Urinary bladder (tissue), 3 donors: ENCODE measurements at regions not wholly inside any gene's neighbourhood (a gene's known extent, or its start where the extent isn't known, plus 50 kb on each side); places are given as distances from the start of the nearest gene placed in this dataset.

ENCODE experiments used
- DNase-seq: peaks from one replicate; pipeline ENCODE4 v3.0.0-alpha.2; 2015; ENCODE audit errors: extremely low spot score
- H3K27ac ChIP-seq: one replicate; pipeline ENCODE4 v1.5.1; 2013; ENCODE audit warnings: low read depth, mild to moderate bottlenecking, moderate library complexity
- H3K36me3 ChIP-seq: one replicate; pipeline ENCODE4 v1.6.1; 2013; ENCODE audit warnings: mild to moderate bottlenecking, moderate library complexity; ENCODE audit not compliant: insufficient read depth
- H3K4me1 ChIP-seq: one replicate; pipeline ENCODE4 v1.6.1; 2013; ENCODE audit warnings: mild to moderate bottlenecking, moderate library complexity; ENCODE audit not compliant: insufficient read depth
- H3K4me3 ChIP-seq: one replicate; pipeline ENCODE4 v1.5.1; 2013; ENCODE audit warnings: low read depth, low read length
- WGBS: extraction: QIAGEN DNeasy Blood & Tissue Kit; methylation state at CpG from one replicate; pipeline ENCODE4 v1.1.7; 2013; 5-methylcytosine and 5-hydroxymethylcytosine counted together
- donor health status: healthy with polysubstance abuse.
- donor health status: healthy.

DNA sequence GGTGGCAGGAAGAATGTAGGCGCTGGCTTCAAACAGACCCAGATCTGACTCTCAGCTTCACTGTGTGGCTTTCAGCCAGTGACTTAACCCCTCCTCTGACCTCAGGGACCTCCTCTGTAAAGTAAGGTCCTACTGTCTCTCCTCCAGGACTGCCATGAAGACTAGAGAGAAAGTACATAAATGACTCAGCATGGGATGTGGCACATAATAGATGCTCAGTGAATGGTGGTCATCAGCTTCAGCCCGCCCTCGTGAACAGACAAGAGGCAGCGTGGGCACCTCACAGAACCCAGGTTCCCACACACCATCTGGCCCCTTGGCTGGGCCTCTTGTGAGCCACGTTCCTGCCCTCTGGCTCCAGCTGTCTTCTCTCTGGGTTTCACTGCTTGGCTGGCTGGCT, 126.0 kb downstream of the SYF2 start:
- H3K36me3 ChIP-seq, result no peaks in the 10 kb centered on the region
- H3K27ac ChIP-seq, result no peak overlapping the region
- DNase-seq, result no peak
- no peak overlapping the region for H3K4me3 ChIP-seq
- 59% methylated on average over 5 of the region's 5 CpGs for WGBS
- H3K4me1 ChIP-seq, result no peaks in the 10 kb centered on the region

DNA sequence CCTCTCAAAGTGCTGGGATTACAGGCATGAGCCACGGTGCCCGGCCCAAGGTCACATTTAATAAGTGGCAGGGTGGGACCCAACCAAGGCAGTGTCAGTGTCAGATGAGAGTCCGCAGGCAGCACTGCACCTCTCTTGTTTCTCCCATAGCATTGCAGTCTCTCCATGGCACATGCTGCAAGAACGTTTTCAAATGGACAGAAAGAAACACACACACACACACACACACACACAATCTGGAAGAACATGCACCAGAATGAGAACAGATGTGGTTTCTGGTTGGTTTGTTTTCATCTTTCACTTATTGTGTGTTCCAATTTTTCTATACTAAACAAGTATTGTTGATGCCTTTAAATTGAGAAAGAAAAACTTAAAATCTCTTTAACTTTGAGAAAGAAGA, 126.5 kb downstream of the SYF2 start:
- DNase-seq, result no peak
- 68% methylated on average over 4 of the region's 4 CpGs for WGBS

DNA sequence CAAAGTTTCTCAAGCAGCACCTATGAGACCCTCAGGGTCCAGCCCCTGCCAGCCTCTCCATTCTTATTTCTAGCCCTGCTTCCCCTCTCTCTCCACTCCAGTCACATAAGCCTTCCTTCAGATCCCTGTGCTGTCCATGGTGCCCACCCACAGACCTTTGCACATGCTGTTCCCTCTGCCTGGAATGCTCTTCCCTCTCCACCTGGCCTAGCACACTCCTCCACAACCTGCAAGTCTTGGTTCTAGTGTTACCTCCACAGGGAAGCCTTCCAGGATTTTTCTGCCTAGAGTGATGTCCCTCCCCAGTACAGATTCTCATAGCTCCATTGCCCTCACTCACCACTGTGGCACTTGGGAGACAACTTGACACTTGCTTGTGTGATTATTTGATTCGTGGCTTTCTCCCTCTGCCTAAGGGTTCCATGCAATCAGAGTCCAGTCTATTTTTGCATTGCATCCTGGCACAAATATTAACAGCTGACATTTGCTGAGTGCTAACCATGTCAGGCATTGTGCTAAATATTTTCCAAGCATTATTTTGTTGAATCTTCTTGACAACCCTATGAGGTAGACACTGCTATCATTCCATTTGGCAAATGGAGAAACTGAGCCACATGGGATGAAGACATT, 127.3 kb downstream of the SYF2 start:
- Histone ChIP-seq H3K4me1 (no peaks in the 10 kb centered on the region), H3K36me3 (no peaks in the 10 kb centered on the region), H3K4me3 (no peak overlapping the region), H3K27ac (no peak overlapping the region)
- 53% methylated on average over 1 of the region's 1 CpG for WGBS
- DNase-seq, result no peak

More for the DNA sequence above, 126.5 kb downstream of the SYF2 start:
- Histone ChIP-seq H3K27ac (no peak overlapping the region), H3K36me3 (no peaks in the 10 kb centered on the region), H3K4me1 (no peaks in the 10 kb centered on the region), H3K4me3 (no peak overlapping the region)

- no peak overlapping the region for H3K4me3 ChIP-seq
- H3K27ac ChIP-seq, result no peak overlapping the region
- H3K36me3 ChIP-seq, result no peaks in the 10 kb centered on the region
- no peaks in the 10 kb centered on the region for H3K4me1 ChIP-seq
- DNase-seq, result no peak
- 53% methylated on average over 10 of the region's 10 CpGs for WGBS
Observed at GRCh38 chr1:25103164-25103795, 129.0 kb downstream of the SYF2 start.

DNA sequence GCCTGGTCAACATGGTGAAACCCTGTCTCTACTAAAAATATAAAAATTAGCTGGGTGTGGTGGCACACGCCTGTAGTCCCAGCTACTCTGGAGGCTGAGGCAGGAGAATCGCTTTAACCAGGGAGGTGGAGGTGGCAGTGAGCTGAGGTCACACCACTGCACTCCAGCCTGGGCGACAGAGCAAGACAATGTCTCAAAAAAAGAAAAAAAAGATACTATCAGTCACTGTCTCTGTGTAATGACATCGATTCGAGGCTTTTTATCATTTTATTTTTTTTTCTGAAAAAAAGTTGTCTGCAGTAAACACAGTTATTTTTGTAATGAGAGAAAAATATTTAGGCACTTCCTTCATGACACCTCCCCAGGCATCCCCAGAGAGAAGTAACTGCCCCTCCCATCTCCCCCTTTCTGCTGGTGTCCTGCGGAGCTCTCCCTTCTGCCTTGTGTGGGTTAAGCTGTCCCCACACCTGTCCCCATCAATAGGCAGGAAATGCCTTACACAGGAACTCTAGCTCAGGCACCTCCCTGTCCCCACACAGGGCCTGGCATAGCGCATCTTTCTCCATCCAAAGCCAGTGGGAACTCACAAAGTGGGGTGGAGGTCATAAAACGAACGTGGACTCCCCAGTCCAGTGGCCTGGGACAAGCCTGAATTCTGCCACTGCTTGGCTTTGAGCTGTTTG, 132.0 kb downstream of the SYF2 start:
- Histone ChIP-seq H3K36me3 (no peaks in the 10 kb centered on the region), H3K4me3 (no peak overlapping the region), H3K27ac (no peak overlapping the region), H3K4me1 (no peaks in the 10 kb centered on the region)
- no peak for DNase-seq
- WGBS, result 82% methylated on average over 9 of the region's 9 CpGs

DNA sequence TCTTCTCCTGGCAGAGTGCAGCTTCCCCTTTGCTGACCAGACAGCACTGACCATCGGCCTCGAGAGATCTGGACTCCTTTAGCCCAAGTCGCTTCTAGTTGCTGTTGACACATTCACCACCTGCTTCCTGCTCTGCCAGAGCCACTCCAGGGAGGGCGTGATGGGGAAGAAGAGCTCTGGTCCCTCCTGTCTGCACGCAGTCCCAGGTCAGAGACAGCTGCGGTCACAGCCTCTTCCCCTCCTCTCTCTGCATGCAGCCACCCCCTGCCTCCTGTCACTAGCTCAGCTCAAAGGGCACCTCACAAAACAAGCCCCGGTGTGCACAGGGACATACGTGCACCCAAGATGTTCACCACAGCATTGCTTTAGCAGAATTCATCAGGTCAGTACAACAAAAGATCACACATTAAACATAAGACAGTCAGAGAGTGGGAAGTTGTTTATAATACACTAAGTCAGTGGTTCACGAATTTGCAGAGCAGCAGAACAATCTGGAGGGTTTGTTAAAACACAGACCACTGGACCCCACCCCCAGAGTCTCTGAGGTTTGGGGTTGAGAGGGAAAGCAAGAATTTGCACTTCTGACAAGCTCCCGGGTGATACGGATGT, 132.9 kb downstream of the SYF2 start:
- no peak for DNase-seq
- no peaks in the 10 kb centered on the region for H3K36me3 ChIP-seq
- H3K4me1 ChIP-seq, result no peaks in the 10 kb centered on the region
- H3K4me3 ChIP-seq, result no peak overlapping the region
- no peak overlapping the region for H3K27ac ChIP-seq
- 16% methylated on average over 11 of the region's 11 CpGs for WGBS

DNA sequence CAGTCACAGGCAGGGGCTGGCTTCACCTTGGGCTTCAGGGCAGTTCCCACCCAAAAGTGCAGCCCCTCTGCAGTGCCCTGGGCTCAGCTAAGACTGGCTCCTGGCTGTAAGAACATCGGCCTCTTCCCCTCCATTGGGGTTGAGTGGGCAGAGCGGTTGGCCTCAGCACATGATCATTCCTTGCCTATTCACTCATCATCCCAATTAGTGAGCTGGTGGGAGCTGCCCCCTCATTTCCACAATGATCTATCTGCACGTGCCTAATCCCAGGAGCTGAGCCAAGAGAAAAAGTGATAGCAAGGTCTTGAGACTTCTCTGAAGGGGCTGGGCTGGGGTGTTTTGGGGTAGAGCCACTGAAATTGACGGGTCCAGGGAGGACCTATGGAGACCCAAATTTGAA, 133.6 kb downstream of the SYF2 start:
- DNase-seq, result no peak
- Histone ChIP-seq H3K4me3 (no peak overlapping the region), H3K27ac (no peak overlapping the region), H3K36me3 (no peaks in the 10 kb centered on the region), H3K4me1 (no peaks in the 10 kb centered on the region)
- WGBS, result 64% methylated on average over 4 of the region's 4 CpGs

DNA sequence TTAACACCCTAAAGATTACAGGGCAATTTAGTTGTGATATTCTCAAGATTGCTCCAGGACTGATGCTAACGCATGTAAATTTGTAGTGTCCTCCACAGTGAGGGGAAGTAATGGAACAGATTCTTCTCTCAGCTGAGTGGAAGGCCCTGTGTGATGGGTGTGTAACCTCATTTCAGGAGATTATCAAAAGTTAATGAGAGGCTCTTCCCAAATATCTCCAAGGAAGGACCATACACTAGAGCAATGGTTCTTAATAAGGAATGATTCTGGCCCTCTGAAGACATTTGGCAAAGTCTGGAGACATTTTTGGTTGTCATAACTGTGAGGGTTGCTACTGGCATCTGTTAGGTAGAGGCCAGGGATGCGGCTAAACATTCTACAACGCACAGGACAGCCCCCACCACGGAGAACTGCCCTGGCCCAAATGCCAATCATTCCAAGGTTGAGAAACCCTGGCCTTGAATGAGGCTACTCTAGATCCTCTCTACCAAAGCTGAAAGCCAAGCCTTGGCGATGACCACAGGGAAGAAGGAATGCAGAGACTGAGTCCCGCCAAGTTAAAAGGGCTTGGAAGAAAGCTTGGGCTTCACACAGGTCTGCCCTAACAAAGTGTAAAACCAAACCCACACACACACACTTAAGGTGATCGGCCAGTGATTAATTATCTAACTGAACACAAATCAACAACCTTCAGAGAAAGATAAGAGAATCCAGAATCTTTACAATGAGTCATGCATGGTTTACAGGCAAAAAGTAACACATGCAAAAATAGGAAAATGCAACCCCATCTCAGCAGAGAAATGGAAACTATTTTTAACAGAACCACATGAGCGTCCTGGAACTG, 135.8 kb downstream of the SYF2 start:
- Histone ChIP-seq H3K36me3 (no peaks in the 10 kb centered on the region), H3K4me3 (no peak overlapping the region), H3K27ac (no peak overlapping the region), H3K4me1 (no peaks in the 10 kb centered on the region)
- WGBS, result 75% methylated on average over 8 of the region's 8 CpGs
- DNase-seq, result no peak

GRCh38 chr1:25095635-25096200, 136.6 kb downstream of the SYF2 start:
- Histone ChIP-seq H3K4me1 (no peaks in the 10 kb centered on the region), H3K36me3 (no peaks in the 10 kb centered on the region), H3K4me3 (no peak overlapping the region), H3K27ac (no peak overlapping the region)
- 79% methylated on average over 5 of the region's 5 CpGs for WGBS
- no peak for DNase-seq

DNA sequence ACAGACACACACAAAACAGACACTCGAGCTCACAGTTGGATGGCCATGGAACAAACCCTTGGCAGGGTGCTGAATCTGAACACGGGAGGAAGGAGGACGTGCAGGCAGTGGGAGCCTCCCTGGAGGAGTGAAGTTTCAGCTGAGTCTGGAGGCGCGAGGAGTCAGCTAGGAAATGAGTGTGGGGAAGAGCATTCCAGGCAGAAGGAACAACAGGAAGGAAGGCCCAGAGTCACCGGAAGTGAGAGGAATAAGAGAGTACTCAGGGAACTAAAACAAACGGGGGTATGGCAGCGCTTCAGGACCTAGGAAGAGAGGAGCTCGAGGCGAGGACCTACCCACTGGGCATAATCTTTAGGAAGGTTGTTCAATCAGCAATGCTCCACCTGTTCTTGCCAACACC, 137.3 kb downstream of the SYF2 start:
- H3K27ac ChIP-seq, result no peak overlapping the region
- no peak overlapping the region for H3K4me3 ChIP-seq
- H3K36me3 ChIP-seq, result no peaks in the 10 kb centered on the region
- no peak for DNase-seq
- WGBS, result 68% methylated on average over 10 of the region's 10 CpGs
- no peaks in the 10 kb centered on the region for H3K4me1 ChIP-seq

DNA sequence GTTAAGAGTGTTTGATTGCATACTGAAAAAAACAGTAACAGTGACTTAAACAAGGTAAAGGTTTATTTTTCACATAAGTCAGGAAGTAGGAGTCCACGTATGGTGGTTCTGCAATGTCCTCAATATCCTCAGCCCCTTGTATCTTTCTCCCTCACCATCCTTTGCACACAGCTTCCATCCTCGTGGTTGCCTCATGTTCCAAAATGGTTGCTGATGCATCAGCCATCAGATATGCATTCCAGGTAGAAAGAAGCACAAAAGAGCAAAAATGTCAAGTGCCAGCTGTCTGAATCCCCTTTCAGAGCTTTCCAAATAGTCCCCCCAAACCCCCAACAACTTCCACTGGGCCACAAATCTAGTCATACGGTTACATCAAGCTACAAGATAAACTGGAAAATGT, 138.1 kb downstream of the SYF2 start:
- H3K36me3 ChIP-seq, result no peaks in the 10 kb centered on the region
- DNase-seq, result no peak
- H3K27ac ChIP-seq, result no peak overlapping the region
- H3K4me1 ChIP-seq, result no peaks in the 10 kb centered on the region
- H3K4me3 ChIP-seq, result no peak overlapping the region
- WGBS, result 88% methylated on average over 3 of the region's 3 CpGs

DNA sequence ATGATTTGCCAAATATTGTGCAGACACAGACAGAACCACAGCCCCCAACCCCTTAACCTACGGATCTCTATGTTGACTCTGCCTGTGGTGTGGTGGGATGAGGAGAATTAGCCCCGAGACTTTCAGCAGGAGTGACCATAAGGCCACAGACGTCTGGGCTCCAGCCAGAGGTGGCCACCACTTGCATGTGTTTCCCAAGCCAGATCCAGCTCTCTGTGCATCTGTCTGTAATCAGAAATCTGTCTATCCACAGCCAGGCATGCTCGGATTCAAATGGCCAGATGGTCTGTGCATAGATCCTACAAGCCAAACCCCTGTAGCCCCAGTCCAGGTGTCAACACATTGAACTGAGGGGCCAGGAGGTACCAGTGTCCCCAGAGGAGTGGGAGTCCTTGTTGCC, 140.6 kb downstream of the SYF2 start:
- H3K4me1 ChIP-seq, result no peaks in the 10 kb centered on the region
- WGBS, result 74% methylated on average over 4 of the region's 4 CpGs
- no peak for DNase-seq
- no peak overlapping the region for H3K27ac ChIP-seq
- H3K4me3 ChIP-seq, result no peak overlapping the region
- no peaks in the 10 kb centered on the region for H3K36me3 ChIP-seq

DNA sequence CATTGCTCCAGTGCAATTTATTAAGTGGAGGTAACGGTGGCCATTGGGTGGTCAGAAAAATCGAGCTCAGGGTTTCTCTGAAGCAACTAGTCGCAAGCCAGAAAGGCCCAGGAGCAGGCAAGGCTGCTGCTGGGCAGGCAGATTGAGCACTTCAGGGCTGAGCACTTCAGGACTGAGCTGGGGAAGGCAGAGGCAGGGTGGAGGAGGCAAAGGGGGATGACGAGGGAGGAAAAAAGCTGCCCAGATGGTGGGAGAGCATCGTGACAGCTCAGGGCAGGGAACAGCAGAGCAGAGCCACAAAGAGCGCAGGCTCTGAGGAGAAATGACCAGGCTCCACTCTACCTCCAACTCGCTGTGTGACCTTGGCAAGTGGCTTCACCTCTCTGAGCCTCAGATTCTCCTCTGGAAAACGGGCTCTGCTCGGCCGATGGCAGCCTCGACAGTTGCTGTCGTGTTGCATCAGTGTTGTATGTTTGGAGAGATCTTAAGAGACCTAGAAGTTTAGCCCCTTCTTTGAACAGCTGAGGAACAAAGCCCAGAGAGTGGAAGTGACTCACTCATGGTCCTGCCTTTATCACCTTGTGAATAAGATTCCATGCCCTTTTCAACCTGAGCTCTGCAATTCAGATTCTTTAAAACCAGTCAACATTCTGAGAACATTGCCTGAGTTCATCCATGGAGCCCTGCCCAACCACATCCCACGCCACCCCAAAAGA, 141.4 kb downstream of the SYF2 start:
- WGBS, result 78% methylated on average over 13 of the region's 13 CpGs

More for the DNA sequence above, 141.4 kb downstream of the SYF2 start:
- no peak for DNase-seq
- H3K4me1 ChIP-seq, result no peaks in the 10 kb centered on the region
- H3K27ac ChIP-seq, result no peak overlapping the region
- no peak overlapping the region for H3K4me3 ChIP-seq
- no peaks in the 10 kb centered on the region for H3K36me3 ChIP-seq
